H1 (cell line): ENCODE measurements at regions not wholly inside any gene's neighbourhood (a gene's known extent, or its start where the extent isn't known, plus 50 kb on each side); places are given as distances from the start of the nearest gene placed in this dataset.

Source experiments
- CTCF ChIA-PET: fragments of 300-600 bp; sonication (Branson Sonifier 250); formaldehyde crosslinking; loops from one replicate; lab custom pipeline; 2021; ENCODE audit not compliant: partially characterized antibody; lab: Charles Lee
- POLR2A ChIA-PET: fragments of 300-600 bp; sonication (Branson Sonifier 250); formaldehyde crosslinking; loops from one replicate; lab custom pipeline; 2021; ENCODE audit warnings: inconsistent platforms; ENCODE audit not compliant: partially characterized antibody; lab: Charles Lee
- DNase-seq, 2 experiments: peaks; one replicate each; pipeline versions ENCODE4 v3.0.0 to v3.0.0-alpha.2; 2010 to 2022; ENCODE audit warnings: low spot score in 2 of 2, low read depth in 1 of 2, mixed read lengths in 1 of 2
- FAIRE-seq: peaks from 2 replicates; lab custom pipeline; 2011; peaks lifted over from hg19 to GRCh38; lab: Jason Lieb, UNC
- H2AFZ ChIP-seq: 2 replicates; pipeline ENCODE4 v1.8.1; 2012; ENCODE audit warnings: low read length, inconsistent platforms
- H2AK5ac ChIP-seq: 2 replicates; pipeline ENCODE4 v1.6.1; 2013; ENCODE audit warnings: low read depth, low read length
- H2BK120ac ChIP-seq: replicated peaks from 2 replicates; pipeline ENCODE3; 2013; ENCODE audit warnings: low read depth, low read length, inconsistent platforms
- H2BK12ac ChIP-seq: 2 replicates; pipeline ENCODE4 v1.6.1; 2013; ENCODE audit warnings: low read depth, low read length
- H2BK15ac ChIP-seq: 2 replicates; pipeline ENCODE4 v1.6.1; 2013; ENCODE audit warnings: low read length
- H2BK20ac ChIP-seq: 2 replicates; pipeline ENCODE4 v1.6.1; 2013; ENCODE audit warnings: low read length
- H2BK5ac ChIP-seq: 2 replicates; pipeline ENCODE4 v1.6.1; 2013; ENCODE audit warnings: low read depth, low read length
- H3K14ac ChIP-seq: 2 replicates; pipeline ENCODE4 v1.6.1; 2013; ENCODE audit warnings: inconsistent platforms; ENCODE audit not compliant: insufficient read length
- H3K18ac ChIP-seq: 2 replicates; pipeline ENCODE4 v1.6.1; 2013; ENCODE audit warnings: low read length; ENCODE audit errors: extremely low read depth
- H3K23ac ChIP-seq: 2 replicates; pipeline ENCODE4 v1.6.1; 2013; ENCODE audit warnings: inconsistent platforms; ENCODE audit not compliant: insufficient read length
- H3K23me2 ChIP-seq: 2 replicates; pipeline ENCODE4 v1.6.1; 2013; ENCODE audit warnings: low read depth, low read length
- H3K27ac ChIP-seq: 2 replicates; pipeline ENCODE4 v1.6.1; 2011; ENCODE audit warnings: low read depth, low read length, inconsistent platforms
- H3K27me3 ChIP-seq, 4 experiments: replicated peaks in 1 of 4; 1 replicate in 1 of 4; 2 replicates in 3 of 4; pipeline versions ENCODE4 v1.6.1 to v1.8.1; 2011 to 2013; ENCODE audit warnings: low read length in 3 of 4, mild to moderate bottlenecking in 3 of 4, inconsistent platforms in 2 of 4, mixed read lengths in 2 of 4, moderate library complexity in 1 of 4; ENCODE audit not compliant: control insufficient read depth in 3 of 4, insufficient read depth in 3 of 4; ENCODE audit errors: extremely low read depth in 1 of 4
- H3K36me3 ChIP-seq, 4 experiments: 2 replicates each; pipeline versions ENCODE4 v1.6.1 to v1.8.1; 2011 to 2013; ENCODE audit warnings: mild to moderate bottlenecking in 4 of 4, low read length in 3 of 4, moderate library complexity in 2 of 4, control low read depth in 1 of 4, inconsistent platforms in 1 of 4; ENCODE audit not compliant: insufficient read depth in 4 of 4, control insufficient read depth in 2 of 4
- H3K4ac ChIP-seq: replicated peaks from 2 replicates; pipeline ENCODE3; 2013; ENCODE audit warnings: low read length, low read depth, mixed read lengths, inconsistent platforms; ENCODE audit not compliant: insufficient read length
- H3K4me1 ChIP-seq, 4 experiments: replicated peaks in 1 of 4; 1 replicate in 1 of 4; 2 replicates in 3 of 4; pipeline versions ENCODE4 v1.6.1 to v1.8.1; 2011 to 2013; ENCODE audit warnings: low read length in 3 of 4, inconsistent platforms in 2 of 4, mixed read lengths in 1 of 4; ENCODE audit not compliant: insufficient read depth in 4 of 4, control insufficient read depth in 3 of 4
- H3K4me2 ChIP-seq, 2 experiments: 2 replicates each; pipeline versions ENCODE4 v1.6.1 to v1.8.1; 2011 to 2013; ENCODE audit warnings: low read depth in 2 of 2, low read length in 2 of 2, control low read depth in 1 of 2, inconsistent platforms in 1 of 2, mild to moderate bottlenecking in 1 of 2; ENCODE audit not compliant: insufficient read depth in 1 of 2
- H3K4me3 ChIP-seq, 4 experiments: fragments of 200-600, 300-600 bp in 1 of 4; sonication (generic), shearing (Covaris generic), sonication (Bioruptor Twin) in 1 of 4; 2 replicates each; pipeline versions ENCODE4 v1.5.1 to v1.8.1; 2011 to 2016; ENCODE audit warnings: low read length in 4 of 4, low read depth in 3 of 4, control low read depth in 2 of 4, inconsistent platforms in 2 of 4, mild to moderate bottlenecking in 2 of 4, mixed read lengths in 1 of 4, moderate library complexity in 1 of 4; ENCODE audit not compliant: insufficient read depth in 2 of 4; ENCODE audit errors: extremely low read depth in 1 of 4
- H3K56ac ChIP-seq: replicated peaks from 2 replicates; pipeline ENCODE3; 2013; ENCODE audit warnings: low read depth, mild to moderate bottlenecking, mixed read lengths, low read length, inconsistent platforms; ENCODE audit not compliant: insufficient read length
- H3K79me1 ChIP-seq: 2 replicates; pipeline ENCODE4 v1.6.1; 2013; ENCODE audit warnings: low read depth, low read length, control low read depth
- H3K79me2 ChIP-seq, 2 experiments: 2 replicates each; pipeline versions ENCODE4 v1.6.1 to v1.8.1; 2012 to 2013; ENCODE audit warnings: low read length in 2 of 2, mild to moderate bottlenecking in 2 of 2, inconsistent platforms in 1 of 2; ENCODE audit not compliant: insufficient read depth in 2 of 2, control insufficient read depth in 1 of 2
- H3K9ac ChIP-seq, 4 experiments: replicated peaks in 1 of 4; 1 replicate in 1 of 4; 2 replicates in 3 of 4; pipeline versions ENCODE4 v1.6.1 to v1.8.1; 2011 to 2013; ENCODE audit warnings: low read depth in 3 of 4, low read length in 3 of 4, control low read depth in 2 of 4, mild to moderate bottlenecking in 2 of 4, moderate library complexity in 2 of 4, inconsistent platforms in 1 of 4; ENCODE audit errors: extremely low read depth in 1 of 4
- H3K9me3 ChIP-seq, 2 experiments: 2 replicates each; pipeline versions ENCODE4 v1.6.1 to v1.8.1; 2012 to 2013; ENCODE audit warnings: mild to moderate bottlenecking in 2 of 2, moderate library complexity in 2 of 2, control low read depth in 1 of 2, inconsistent platforms in 1 of 2, low read depth in 1 of 2, low read length in 1 of 2, mixed read lengths in 1 of 2; ENCODE audit not compliant: insufficient read depth in 2 of 2
- H4K20me1 ChIP-seq, 2 experiments: replicated peaks in 1 of 2; 2 replicates each; pipeline versions ENCODE3 to v1.8.1; 2011 to 2013; ENCODE audit warnings: inconsistent platforms in 2 of 2, low read length in 2 of 2, mild to moderate bottlenecking in 1 of 2; ENCODE audit not compliant: insufficient read depth in 2 of 2, control insufficient read depth in 1 of 2
- H4K5ac ChIP-seq: 2 replicates; pipeline ENCODE4 v1.6.1; 2013; ENCODE audit warnings: low read length, low read depth, mixed read lengths, inconsistent platforms; ENCODE audit not compliant: insufficient read length
- H4K8ac ChIP-seq: 2 replicates; pipeline ENCODE4 v1.8.0; 2013; ENCODE audit warnings: mild to moderate bottlenecking, moderate library complexity, low read length, inconsistent platforms; ENCODE audit not compliant: insufficient read depth; ENCODE audit errors: extremely low read depth
- H4K91ac ChIP-seq: replicated peaks from 2 replicates; pipeline ENCODE3; 2013; ENCODE audit warnings: low read length, mixed read lengths, inconsistent platforms; ENCODE audit not compliant: insufficient read length
- ATF3 ChIP-seq: IDR thresholded peaks from 2 replicates; pipeline ENCODE4 v1.6.1; 2011; ENCODE audit warnings: low read depth, mild to moderate bottlenecking, low read length; ENCODE audit not compliant: insufficient read depth
- CBX8 ChIP-seq: fragments of 300-800, 300-1000 bp; sonication (generic); IDR thresholded peaks from 2 replicates; pipeline ENCODE4 v1.7.1; 2016; ENCODE audit warnings: low read depth, low read length, borderline replicate concordance
- EP300 ChIP-seq, 2 experiments: IDR thresholded peaks; 1 replicate in 1 of 2; 2 replicates in 1 of 2; pipeline ENCODE4 v1.6.1; 2011 to 2012; ENCODE audit warnings: low read depth in 2 of 2, low read length in 2 of 2, mild to moderate bottlenecking in 2 of 2, borderline replicate concordance in 1 of 2, inconsistent platforms in 1 of 2, moderate library complexity in 1 of 2
- FOSL1 ChIP-seq: IDR thresholded peaks from 2 replicates; pipeline ENCODE4 v1.6.1; 2011; ENCODE audit warnings: mild to moderate bottlenecking, low read depth, low read length, moderate library complexity; ENCODE audit not compliant: insufficient read depth
- GTF2F1 ChIP-seq: IDR thresholded peaks from 2 replicates; pipeline ENCODE4 v1.6.1; 2012; ENCODE audit warnings: low read depth, low read length, improper control_type of control experiment, borderline replicate concordance
- MAX ChIP-seq: IDR thresholded peaks from 2 replicates; pipeline ENCODE4 v1.6.1; 2012; ENCODE audit warnings: inconsistent platforms
- RAD21 ChIP-seq, 2 experiments: IDR thresholded peaks in 1 of 2; conservative IDR thresholded peaks in 1 of 2; 2 replicates each; pipeline ENCODE4 v1.6.1; 2011; ENCODE audit warnings: low read depth in 2 of 2, low read length in 2 of 2, improper control_type of control experiment in 1 of 2, inconsistent platforms in 1 of 2, mild to moderate bottlenecking in 1 of 2, moderate library complexity in 1 of 2
- RBBP5 ChIP-seq: IDR thresholded peaks from 2 replicates; pipeline ENCODE4 v1.7.1; 2012; ENCODE audit warnings: low read depth, mild to moderate bottlenecking, inconsistent platforms, low read length, moderate library complexity, borderline replicate concordance
- RFX5 ChIP-seq: IDR thresholded peaks from 2 replicates; pipeline ENCODE4 v1.6.1; 2011; ENCODE audit warnings: low read depth, low read length, improper control_type of control experiment, borderline replicate concordance
- SRF ChIP-seq: IDR thresholded peaks from 2 replicates; pipeline ENCODE4 v1.6.1; 2011; ENCODE audit warnings: mild to moderate bottlenecking, low read depth, low read length, moderate library complexity
- TAF7 ChIP-seq: optimal IDR thresholded peaks from 2 replicates; pipeline ENCODE3; 2011; ENCODE audit warnings: low read depth, mild to moderate bottlenecking, inconsistent platforms, low read length, moderate library complexity, borderline replicate concordance
- TBP ChIP-seq: IDR thresholded peaks from 2 replicates; pipeline ENCODE4 v1.6.1; 2011; ENCODE audit warnings: low read depth, low read length, improper control_type of control experiment
- TCF12 ChIP-seq: IDR thresholded peaks from 2 replicates; pipeline ENCODE4 v1.6.1; 2011; ENCODE audit warnings: low read depth, mild to moderate bottlenecking, low read length
- WGBS, 2 experiments: shearing (Covaris generic) in 1 of 2; methylation state at CpG; one replicate each; pipeline versions ENCODE4 v1.1.6 to v1.1.7; 2013 to 2015; ENCODE audit warnings: low lambda C conversion rate in 2 of 2, mixed read lengths in 2 of 2, inconsistent platforms in 1 of 2, low coverage in 1 of 2, missing lambda C conversion rate in 1 of 2; ENCODE audit not compliant: insufficient replicate concordance in 2 of 2, insufficient coverage in 1 of 2, insufficient read length in 1 of 2; ENCODE audit errors: extremely low coverage in 1 of 2, missing lambda C conversion rate in 1 of 2; 5-methylcytosine and 5-hydroxymethylcytosine counted together

- Histone ChIP-seq H2BK20ac (no peak overlapping the region), H4K20me1 (no peaks in the 10 kb centered on the region), H3K79me1 (no peaks in the 10 kb centered on the region), H3K4me3 (no peak overlapping the region), H3K18ac (no peak overlapping the region), H3K9ac (no peak overlapping the region), H3K27me3 (no peaks in the 10 kb centered on the region), H3K56ac (no peak overlapping the region), H3K79me2 (no peaks in the 10 kb centered on the region), H4K5ac (no peak overlapping the region), H2BK5ac (no peak overlapping the region), H2BK15ac (no peak overlapping the region), H3K27ac (no peak overlapping the region), H3K23ac (no peak overlapping the region), H4K8ac (no peak overlapping the region), H3K36me3 (no peaks in the 10 kb centered on the region), H2AFZ (no peak overlapping the region), H3K23me2 (no peaks in the 10 kb centered on the region), H2AK5ac (no peak overlapping the region), H2BK120ac (no peak overlapping the region), H3K4me2 (no peak overlapping the region), H3K14ac (no peak overlapping the region), H3K4me1 (no peaks in the 10 kb centered on the region), H4K91ac (no peak overlapping the region), H3K9me3 (no peaks in the 10 kb centered on the region), H2BK12ac (no peak overlapping the region), H3K4ac (no peak overlapping the region)
- FAIRE-seq: no peak
- CTCF ChIA-PET: interaction anchor here (0.6 to 1.2 kb wide), 3 partner anchors 10 to 528 kb away, joined by 3 read pairs; no protein-coding TSS in a partner anchor
- DNase-seq: no peak
- WGBS, 2 experiments: 100% methylated on average over 1 of the region's 1 CpG; no CpG with 5 or more reads in 1 of the 2 experiments
- POLR2A ChIA-PET: no interaction called here
- TF ChIP-seq ATF3 (no peak), GTF2F1 (no peak), TBP (no peak), CBX8 (no peak), RAD21 (IDR thresholded peaks at IDR 0.05 in 1 of 2, conservative IDR thresholded peaks at IDR 0.05 in 1 of 2; ENCODE audit: low read depth in 2 of 2, low read length in 2 of 2) (no peak), TCF12 (no peak), RBBP5 (no peak), FOSL1 (no peak), RFX5 (no peak), TAF7 (no peak), SRF (no peak), EP300 (IDR thresholded peaks at IDR 0.05; ENCODE audit: borderline replicate concordance in 1 of 2, low read depth in 2 of 2, low read length in 2 of 2) (no peak), MAX (no peak)
These were observed 91.9 kb downstream of the GABPA start for GRCh38 chr21:25826652-25827051.
